Anterior cingulate cortex (tissue), 58 donors: ENCODE measurements at regions not wholly inside any gene's neighbourhood (a gene's known extent, or its start where the extent isn't known, plus 50 kb on each side); places are given as distances from the start of the nearest gene placed in this dataset.

Experiments
- DNase-seq, 58 donors: peaks; one replicate each; lab custom pipeline; 2025; lab: John Stamatoyannopoulos, UW

DNA sequence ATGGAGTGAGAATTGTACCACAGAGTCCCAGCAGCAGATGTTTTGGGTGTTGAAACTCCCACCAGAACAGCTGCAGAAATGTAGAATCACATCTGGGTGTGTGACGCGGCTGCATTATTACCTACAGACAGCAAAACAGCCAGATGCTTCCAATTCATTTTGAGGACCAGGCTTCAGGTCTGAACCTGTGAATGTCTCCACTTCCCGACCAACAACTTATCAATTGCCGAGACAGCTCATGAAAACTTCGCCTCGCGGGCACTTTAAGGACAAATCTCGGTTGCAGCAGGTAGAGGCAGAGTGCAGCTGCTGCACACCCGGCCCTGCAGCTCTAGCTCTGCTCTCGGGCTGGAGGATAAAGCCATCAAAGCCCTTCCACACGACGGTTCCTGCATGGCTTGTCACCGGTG, 202.0 kb downstream of the HRH4 start:
- no peak for DNase-seq

DNA sequence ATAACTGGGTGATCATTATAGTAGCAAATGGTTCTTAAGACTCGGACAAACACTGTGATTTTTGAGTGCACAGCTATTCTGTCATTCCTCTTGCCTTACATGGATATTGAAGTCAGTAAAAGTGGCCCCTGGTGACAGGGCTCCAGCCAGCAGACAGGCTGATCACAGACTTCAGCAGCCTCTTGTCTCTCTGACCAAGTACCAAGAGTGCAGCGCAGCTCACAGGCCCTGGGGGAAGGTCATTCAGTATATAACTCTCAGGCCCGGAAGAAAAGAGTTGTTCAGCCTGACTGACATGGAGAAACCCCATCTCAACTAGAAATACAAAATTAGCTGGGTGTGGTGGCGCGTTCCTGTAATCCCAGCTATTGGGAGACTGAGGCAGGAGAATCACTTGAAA, 202.6 kb downstream of the HRH4 start:
- DNase-seq = no peak

DNA sequence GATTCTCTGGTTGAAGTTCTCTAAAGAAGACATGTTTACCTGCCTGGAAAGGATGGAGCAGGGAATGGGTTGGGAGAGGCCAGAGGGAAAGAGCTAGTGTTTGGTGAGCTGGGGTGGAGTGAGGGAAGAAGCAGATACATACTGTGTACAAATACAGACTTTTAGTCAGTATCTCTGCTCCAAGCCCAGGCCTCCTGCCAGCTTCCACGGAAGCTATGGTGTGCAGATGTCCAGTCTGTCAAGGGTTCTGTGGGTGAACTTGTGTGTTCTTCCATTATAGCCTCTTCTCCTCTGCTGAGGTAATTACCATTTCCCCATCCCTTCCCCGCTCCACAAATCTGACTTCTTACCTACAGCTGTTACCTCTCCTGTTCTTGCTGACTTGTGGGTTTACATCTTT, 208.6 kb downstream of the HRH4 start:
- DNase-seq = no peak

DNA sequence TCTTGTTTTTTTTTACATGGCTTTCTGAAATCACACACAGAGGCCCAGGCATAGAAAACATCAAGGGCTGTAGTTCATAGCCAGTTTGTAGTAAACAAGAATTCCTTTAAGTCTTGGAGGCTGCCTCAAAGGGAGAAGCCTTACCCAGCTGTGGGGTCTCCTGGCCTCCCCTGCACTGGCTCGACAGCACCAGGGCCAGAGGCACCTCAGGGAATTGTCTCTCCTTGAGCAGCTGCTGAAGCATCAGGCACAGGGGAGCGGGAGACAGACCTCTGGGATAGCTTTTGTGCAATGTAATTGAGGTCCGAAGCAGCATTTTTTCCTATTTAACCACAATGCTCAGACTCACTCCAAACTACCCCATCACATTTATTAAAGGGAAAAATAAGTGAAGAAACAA, 209.1 kb downstream of the HRH4 start:
- DNase-seq = no peak

DNA sequence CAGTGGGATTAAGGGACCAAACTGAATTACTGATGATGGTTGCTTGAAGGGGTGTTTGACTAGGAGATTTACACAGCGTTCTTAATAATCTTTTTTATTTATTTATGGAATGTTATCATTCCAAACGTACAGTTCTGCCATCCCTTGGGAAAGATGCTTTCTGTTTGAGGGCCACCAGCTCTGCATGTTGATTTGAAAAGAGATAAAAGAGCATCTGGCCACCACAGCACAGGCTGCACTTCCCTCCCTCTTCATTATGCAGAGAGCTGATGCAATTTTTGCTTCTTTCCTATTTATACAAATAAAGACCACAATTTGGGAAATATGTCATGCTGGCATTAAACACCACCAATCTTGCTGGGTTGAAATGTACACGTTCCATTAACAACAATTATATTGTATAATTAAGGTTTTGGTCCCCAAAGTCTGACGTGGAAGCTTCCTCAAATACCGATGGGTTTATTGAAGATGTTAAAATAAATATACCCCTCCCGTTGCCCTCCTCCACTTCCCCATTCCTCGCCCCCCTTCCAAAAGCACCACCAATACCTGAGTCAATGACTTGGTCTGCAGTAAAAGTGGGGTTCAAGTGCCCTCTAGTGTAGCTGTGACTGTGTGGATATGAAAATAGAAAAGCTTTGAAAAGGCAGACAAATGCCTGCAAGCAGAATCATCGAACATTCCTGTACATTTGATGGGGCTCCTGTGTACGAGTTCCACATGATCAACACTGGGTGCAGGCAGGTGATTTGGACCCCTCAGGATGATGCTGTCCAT, 211.9 kb downstream of the HRH4 start:
- DNase-seq = peak in 5 of 58 donors; percentile 2 to 10 (median 3)

DNA sequence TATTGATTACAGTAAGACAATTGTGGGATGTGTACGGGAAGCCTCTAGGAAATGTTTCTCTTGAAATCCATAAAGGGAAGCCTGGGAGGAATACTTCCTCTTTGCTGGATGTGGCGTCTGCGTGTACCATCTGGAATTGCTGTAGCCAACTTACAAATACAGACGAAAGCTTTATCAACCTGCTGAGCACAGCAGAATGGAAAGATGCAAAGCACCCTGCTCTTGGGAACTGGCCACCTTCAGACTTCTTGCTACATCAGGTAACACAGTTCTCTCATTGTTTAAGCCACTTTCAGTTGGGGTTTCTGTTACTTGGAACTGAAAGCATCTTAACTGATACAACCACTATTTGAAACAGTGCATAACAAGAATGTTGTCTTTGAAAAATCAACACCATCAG, 213.8 kb downstream of the HRH4 start:
- no peak for DNase-seq

DNA sequence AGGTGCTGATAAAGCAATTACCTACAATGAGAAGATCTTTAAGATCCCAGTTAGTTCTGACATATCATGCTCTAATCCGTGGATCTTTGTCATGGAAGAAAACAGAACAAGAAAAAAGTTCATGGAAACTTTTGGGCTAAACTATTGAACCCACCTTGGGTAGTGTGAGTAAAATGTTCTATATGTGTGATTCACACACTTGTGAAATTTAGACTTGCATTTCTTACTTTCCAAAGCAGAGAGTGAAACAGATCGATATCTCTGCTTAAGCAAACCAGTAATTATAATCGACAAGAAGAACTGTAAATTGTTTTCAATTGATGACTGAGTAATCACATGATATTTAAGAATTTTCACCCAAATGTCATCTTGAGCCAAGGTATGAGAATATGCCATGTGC, 214.2 kb downstream of the HRH4 start:
- no peak for DNase-seq

DNA sequence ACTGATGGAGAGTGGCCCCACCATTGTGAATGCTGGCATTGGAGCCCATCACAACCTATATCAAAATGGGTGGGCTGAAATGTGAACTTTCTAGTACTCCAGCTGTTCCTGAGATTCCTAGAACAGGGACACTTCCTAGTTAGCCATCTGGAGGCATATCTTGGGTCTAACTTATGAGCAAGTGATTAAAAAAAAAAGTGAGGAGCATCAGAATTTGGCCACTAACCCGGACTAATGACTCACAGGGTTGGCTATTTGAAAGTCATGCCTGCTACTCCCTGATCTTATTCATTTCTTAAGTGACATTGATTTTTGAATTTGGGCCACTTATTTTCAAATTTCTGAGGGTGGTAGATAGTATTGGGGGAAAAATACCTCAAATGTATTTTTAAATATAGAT, 216.6 kb downstream of the HRH4 start:
- DNase-seq = no peak

DNA sequence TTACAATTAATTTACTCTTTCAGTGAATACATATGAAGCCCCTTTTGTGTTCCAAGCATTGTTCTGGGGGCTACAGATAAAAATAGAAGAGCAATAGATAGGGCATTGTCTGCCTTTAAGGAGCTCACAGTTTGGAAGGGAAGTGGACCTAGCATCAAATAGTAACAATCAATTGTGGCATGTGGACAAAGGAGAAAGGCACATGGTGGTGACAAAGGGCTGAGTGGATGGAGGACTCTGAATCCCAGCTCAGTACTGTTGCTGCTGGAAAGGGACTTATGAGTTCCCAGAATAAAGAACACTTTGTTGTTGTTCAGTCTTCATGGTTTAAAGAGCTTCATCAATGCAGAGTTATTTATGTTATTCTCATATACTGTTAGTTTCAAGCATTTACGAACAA, 217.7 kb downstream of the HRH4 start:
- DNase-seq = peak in 18 of 58 donors; percentile 3 to 72 (median 22)

DNA sequence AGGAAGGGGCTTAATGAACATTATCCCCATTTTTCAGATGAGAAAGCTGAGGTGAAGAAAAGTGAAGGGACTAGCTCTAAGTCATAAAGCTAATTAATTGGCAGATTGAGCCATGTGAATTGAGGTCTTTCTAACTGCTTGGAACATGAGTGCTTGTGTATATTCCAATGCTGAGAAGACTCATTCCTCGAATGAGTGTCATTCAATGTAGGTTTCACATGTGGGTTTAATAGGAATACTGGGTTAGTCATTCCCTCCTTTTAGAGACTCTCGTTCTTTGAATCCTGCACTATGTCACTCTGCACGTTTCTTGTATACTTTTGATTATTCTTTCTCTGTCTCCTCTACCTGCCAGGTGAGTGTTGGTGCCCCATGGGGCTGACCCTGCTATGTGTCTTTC, 218.2 kb downstream of the HRH4 start:
- DNase-seq = no peak

DNA sequence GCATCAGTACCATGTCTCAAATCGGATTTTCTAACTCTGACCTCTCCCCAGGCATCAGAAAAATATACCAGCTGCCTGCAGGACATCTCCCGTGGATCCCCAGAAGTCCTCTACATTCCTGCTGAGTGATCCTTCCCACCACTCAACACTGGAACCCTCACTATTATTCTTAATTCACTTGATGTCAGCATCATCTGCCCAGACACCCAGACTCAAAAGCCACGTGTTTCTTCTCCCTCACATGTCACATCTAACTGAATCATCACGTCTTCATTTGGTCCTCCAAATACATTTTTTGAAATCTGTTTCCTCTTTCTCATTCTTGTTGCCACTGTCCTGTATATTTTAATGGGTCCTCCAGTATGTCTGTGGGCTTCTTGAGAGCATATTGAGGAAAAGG, 218.6 kb downstream of the HRH4 start:
- no peak for DNase-seq

DNA sequence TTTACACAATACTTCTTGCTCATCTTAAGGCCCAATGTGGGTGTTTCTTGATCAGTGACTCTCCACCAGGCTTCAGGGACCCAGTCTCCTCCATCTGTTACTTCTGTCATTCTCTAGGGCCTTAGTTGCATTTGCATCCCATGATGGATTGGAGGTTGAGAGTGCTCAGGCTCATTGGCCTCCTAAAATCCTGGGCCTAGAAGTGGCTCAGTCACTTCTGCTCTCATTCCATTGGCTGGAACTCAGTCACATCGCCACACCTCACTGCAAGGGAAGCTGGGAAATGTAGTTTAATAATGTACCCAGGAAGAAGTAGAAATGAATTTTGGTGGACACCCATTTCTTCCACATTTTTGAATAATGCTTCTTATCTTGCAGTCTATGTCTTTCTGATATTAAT, 223.5 kb downstream of the HRH4 start:
- DNase-seq = no peak

DNA sequence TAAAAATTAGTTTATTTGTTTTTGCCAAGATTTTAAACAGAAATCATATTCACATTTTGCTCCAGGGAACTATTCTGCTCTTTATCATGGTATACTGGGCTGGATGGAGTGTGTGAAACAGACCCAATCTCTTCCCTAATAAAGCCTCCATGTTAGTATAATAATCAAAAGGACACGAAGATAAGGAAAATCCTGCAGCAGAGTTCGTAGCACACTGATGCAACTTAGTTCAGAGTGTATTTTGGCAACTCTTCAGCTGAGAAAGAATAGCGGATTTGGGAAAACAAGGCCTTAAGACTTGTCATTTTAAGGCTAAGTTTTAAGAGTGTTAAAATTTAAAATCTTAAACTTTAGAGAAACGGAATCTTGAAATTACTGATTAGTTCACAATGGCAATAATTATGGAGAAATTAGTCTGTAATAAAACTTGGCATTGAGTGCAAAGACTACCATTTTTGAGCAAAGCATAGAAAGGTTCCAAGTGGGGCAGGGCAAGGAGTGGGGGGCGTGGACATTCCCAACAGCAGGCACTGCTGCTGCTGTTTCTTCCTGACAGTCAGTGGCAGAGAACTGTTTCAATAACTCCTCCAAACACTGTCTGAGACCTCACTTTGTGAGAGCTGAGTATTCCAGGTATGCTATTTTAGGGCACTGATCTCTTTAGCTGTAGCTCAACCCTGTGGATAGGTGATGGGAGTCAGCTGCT, 225.0 kb downstream of the HRH4 start:
- DNase-seq = no peak

DNA sequence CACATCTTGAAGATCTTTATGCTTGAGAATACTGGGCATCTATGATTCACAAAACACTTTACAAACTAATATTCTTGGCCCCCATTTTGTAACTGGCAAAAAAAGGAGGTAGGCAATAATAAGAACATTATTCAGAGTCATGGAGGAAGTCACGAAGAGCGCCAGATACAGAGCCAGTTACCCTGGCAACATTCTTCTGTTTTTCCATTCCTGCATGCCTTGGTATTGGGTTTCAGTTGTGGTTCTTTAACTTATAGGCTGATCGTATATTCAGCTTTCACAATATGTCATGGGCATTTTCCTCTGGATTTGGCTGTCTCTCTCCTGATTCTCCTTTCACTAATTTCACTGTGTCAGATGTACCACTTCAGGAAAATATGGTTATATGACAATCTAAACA, 234.7 kb downstream of the HRH4 start:
- DNase-seq = no peak

DNA sequence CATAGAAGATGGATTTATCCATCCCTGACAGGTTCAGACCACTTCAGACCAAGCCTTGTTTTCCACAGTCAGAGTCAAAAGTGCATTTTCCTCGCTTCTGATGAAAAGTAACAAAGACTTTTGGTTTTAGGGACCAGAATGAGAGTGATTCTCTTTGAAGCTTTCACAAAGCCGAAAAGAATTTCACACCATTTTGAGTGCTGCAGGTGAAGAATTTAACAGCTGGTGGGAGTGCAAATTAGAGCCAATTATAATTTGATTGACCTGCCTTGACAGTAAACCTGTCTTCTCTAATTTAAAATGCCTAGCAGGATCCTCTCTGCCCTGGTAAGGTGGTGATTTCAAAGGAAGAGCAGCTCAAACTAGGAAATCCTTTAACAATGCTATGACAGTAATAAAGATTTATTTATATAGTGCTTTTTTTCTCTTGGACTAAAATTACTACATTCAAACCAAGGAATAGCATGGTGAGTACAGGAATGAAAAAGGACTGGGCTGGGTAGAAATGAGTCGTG, 241.6 kb downstream of the HRH4 start:
- no peak for DNase-seq

DNA sequence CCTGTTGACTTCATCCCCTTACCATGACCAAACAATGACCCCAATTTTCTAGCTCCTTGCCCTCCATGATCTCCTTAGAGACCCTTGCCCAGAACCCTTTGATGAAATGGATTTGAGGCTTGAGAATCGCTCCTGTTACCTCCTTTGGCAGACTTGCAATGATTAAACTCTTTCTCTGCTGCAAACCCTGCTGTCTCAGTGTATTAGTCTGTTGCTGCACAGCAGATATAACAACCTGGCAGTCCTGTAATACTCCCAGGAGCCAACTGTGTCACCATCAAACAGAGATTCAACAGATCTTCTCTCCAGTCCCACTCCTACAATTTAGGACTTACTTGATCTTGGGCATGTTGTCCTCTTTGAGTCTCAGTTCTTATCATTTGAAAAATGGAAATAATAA, 242.9 kb downstream of the HRH4 start:
- DNase-seq = no peak

DNA sequence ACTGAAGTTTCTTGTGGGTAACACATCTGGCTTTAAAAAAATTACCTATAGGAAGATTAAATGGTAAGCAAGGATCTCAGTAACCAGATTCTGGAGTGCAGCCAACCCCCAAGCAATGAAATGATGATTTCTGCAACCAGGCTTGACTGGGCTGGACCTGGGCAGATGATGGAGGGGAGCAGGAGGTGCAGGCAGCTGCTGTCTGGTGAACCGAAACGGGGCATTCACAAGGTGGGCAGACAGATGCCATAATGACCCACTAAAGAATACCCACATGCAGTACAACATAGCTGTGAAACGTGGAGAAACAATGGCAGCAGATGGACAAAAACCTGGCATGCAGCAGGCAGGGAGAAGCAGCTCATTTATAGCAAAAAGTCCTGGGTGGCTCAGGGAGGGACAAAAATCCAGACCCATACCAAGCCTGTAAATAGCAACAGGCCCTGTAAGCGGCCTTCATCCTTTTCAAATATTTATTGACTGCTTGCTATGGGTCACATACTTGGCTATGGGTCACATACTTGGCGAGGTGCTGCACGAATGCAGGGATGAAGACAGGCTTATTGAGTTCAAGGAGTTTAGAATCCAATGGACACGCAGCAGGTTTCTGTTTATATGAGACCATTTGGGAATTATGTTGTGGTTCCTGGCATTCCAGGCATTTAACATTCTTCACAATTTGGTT, 244.7 kb downstream of the HRH4 start:
- DNase-seq = no peak

DNA sequence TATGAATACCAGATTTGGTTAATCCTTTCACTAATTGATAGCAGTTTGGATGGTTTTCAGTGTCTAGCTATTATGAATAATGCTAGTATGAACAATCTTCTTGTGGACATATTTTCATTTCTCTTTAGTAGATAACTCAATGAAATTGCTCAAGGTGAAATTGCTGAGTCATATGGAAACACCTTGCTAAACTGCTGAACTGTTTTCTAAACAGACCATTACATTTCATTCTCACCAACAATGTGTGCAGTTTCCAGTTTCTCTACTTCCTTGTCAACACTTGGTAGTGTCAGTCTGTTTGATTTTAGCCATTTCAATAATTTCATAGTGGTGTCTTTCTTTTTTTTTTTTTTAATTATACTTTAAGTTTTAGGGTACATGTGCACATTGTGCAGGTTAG, 250.0 kb downstream of the HRH4 start:
- no peak for DNase-seq

DNA sequence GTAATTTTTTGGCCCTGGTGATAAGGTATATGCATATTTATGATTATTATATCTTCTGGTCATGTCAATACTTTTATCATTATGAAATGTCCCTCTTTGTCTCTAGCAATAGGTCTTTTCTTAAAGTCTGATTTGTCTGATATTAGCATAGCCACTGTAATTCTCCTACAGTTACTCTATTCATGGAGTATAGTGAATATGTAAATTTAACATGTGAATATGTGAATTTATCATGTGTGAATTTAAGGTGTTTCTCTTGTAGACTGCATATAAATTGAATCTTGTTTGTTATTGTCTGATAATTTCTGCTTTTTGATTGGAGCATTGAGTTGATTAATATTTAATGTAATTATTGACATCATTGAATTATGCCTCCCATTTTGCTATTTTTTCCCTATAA, 259.4 kb downstream of the HRH4 start:
- DNase-seq = no peak

DNA sequence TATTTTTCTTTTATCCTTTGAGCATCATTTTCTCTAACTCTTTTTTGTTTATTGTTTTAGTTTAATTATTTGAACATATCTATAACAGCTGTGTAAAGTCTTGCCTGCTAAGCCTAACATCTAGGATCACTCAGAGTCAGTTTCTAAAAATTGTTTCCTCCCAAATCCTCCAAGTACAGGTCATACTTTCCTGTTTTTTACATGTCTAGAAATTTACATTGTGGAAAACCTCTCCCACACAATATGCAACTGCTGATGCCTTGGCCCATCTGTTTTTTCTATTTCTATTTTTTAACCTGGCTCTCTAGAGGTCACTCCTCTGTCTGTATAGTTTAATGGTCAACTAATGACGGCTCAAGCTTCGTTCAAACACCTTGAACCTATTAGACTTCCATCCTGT, 261.0 kb downstream of the HRH4 start:
- DNase-seq = no peak

DNA sequence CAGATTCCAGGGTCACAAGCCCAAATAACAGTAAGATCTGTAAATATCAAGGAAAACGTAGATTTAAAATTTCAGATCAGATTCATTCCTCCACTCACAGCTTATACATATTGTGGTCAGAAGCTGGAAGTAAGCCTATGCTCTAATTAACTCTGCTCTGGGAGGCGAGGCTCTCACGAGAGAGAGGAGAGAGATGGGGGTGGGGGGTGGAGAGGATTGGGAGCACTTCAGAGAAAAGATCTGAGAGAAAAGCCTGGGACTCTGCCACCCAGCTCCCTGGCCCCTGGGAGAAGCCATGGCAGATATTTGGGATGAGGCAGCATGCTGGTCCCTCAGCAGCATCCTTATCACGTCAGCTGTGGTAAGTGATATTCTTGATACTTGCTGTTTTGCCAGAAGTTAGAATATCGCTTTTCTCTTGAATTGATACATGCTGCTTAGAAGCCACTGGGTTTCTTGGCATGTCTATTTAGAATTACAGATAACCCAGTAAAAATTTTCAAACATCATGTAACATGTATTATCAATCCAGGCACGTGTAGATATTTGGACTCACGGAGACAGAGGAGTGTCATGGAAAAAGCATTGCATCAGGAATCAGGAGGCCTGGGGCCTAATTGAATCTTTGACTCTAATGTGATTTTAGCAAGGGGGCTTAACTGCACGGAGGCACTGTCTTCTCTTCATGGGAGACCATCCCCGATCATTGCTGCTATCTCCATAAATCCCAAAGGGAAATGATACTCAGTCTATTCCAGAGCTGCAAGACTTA, 265.4 kb downstream of the HRH4 start:
- DNase-seq = no peak
